ENCODE measurements at regions not wholly inside any gene's neighbourhood (a gene's known extent, or its start where the extent isn't known, plus 50 kb on each side); places are given as distances from the start of the nearest gene placed in this dataset.

GRCh38 chr11:121932646-121933185 is 183.3 kb downstream of the BLID start:
- DNase-seq = no peak
- H3K23me2 ChIP-seq (ENCODE audit: insufficient read length, low read depth, low read length, poor library complexity, severe bottlenecking) = peaks cover 12% of the 10 kb centered on the region
- no peaks in the 10 kb centered on the region for H3K9me3 Mint-ChIP-seq
- H2AFZ ChIP-seq (ENCODE audit: low read length) = no peak overlapping the region
- peaks cover 2% of the 10 kb centered on the region; the same call in 1 of the 2 replicates for H3K4me1 ChIP-seq (ENCODE audit: insufficient read depth, low read length)
- H3K27ac Mint-ChIP-seq = peak overlapping the region in 1 of 3 experiments; percentile 75; a peak in 1 of 7 replicates
- no peak overlapping the region for H3K56ac ChIP-seq (ENCODE audit: insufficient read length, low read depth, low read length)
- no peak overlapping the region for H3K4me3 Mint-ChIP-seq
- no peak overlapping the region for H4K8ac ChIP-seq (replicated peaks; ENCODE audit: insufficient read length, low read depth, low read length)
- H3K36me3 Mint-ChIP-seq (ENCODE audit: insufficient read depth in 1 of 3, low read depth in 3 of 3) = no peaks in the 10 kb centered on the region
- H3K79me2 ChIP-seq (ENCODE audit: insufficient read depth, low read length) = no peaks in the 10 kb centered on the region
- no peaks in the 10 kb centered on the region for H3K27me3 ChIP-seq (ENCODE audit: insufficient read depth, low read length)
- no peaks in the 10 kb centered on the region for H3K9me3 ChIP-seq (ENCODE audit: control insufficient read depth, low read depth, low read length)
- no peak overlapping the region for H2BK20ac ChIP-seq (ENCODE audit: low read depth, low read length, poor library complexity, severe bottlenecking)
- TF ChIP-seq, protein P1, sequence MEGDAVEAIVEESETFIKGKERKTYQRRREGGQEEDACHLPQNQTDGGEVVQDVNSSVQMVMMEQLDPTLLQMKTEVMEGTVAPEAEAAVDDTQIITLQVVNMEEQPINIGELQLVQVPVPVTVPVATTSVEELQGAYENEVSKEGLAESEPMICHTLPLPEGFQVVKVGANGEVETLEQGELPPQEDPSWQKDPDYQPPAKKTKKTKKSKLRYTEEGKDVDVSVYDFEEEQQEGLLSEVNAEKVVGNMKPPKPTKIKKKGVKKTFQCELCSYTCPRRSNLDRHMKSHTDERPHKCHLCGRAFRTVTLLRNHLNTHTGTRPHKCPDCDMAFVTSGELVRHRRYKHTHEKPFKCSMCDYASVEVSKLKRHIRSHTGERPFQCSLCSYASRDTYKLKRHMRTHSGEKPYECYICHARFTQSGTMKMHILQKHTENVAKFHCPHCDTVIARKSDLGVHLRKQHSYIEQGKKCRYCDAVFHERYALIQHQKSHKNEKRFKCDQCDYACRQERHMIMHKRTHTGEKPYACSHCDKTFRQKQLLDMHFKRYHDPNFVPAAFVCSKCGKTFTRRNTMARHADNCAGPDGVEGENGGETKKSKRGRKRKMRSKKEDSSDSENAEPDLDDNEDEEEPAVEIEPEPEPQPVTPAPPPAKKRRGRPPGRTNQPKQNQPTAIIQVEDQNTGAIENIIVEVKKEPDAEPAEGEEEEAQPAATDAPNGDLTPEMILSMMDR (conservative IDR thresholded peaks at IDR 0.05) = no peak
- WGBS (ENCODE audit: extremely low coverage, insufficient read length, low lambda C conversion rate) = no CpG with 5 or more reads among the region's 3 CpGs
- no peak overlapping the region for H2BK120ac ChIP-seq (ENCODE audit: low read depth, low read length, poor library complexity, severe bottlenecking)
- no peak overlapping the region for H3K9ac ChIP-seq (ENCODE audit: extremely low read depth, insufficient read length, low read length)
- H3K4me1 Mint-ChIP-seq = peaks cover 15 to 18% of the 10 kb centered on the region in 2 experiments
- no peak overlapping the region for H3T11ph ChIP-seq (ENCODE audit: low read length)
- H3K27ac ChIP-seq (ENCODE audit: insufficient read length, low read depth, low read length) = no peak overlapping the region
- H4K20me1 ChIP-seq (ENCODE audit: control insufficient read depth, insufficient read depth, insufficient read length) = no peaks in the 10 kb centered on the region
- no peak overlapping the region for H3K4ac ChIP-seq (ENCODE audit: low read depth, low read length)
- H2BK5ac ChIP-seq (ENCODE audit: insufficient read length, low read length) = no peak overlapping the region
- H3K18ac ChIP-seq (ENCODE audit: insufficient read length, low read depth, low read length) = no peak overlapping the region
- no peak overlapping the region for H4K91ac ChIP-seq (ENCODE audit: insufficient read length, low read depth, low read length)
- no peak overlapping the region for H4K5ac ChIP-seq (ENCODE audit: insufficient read length, low read depth, low read length)
- no peaks in the 10 kb centered on the region; the same call in 1 of the 2 replicates for H3K27me3 Mint-ChIP-seq (ENCODE audit: low read depth)
- H3K23ac ChIP-seq (ENCODE audit: insufficient read length, low read depth, low read length) = no peak overlapping the region
- H3K79me1 ChIP-seq (ENCODE audit: insufficient read depth, low read depth, low read length, poor library complexity, severe bottlenecking) = no peaks in the 10 kb centered on the region
- no peak overlapping the region for H3K4me2 ChIP-seq (ENCODE audit: insufficient read depth, insufficient read length, low read length)
- no peak overlapping the region for H2BK12ac ChIP-seq (ENCODE audit: insufficient read length, low read depth, low read length)
- no peak overlapping the region for H2AK5ac ChIP-seq (ENCODE audit: insufficient read length, low read length)
- H2BK15ac ChIP-seq (ENCODE audit: low read depth, low read length) = no peak overlapping the region
- H3K14ac ChIP-seq (ENCODE audit: insufficient read depth, low read length) = no peak overlapping the region
